Stomach (tissue), 8 donors: ENCODE measurements at regions not wholly inside any gene's neighbourhood (a gene's known extent, or its start where the extent isn't known, plus 50 kb on each side); places are given as distances from the start of the nearest gene placed in this dataset.

Source experiments
- DNase-seq, 2 donors: peaks; one replicate each; pipeline versions ENCODE4 v3.0.0 to v3.0.0-alpha.2; 2013 to 2019
- H3K27ac ChIP-seq, 5 donors: fragments of 200-600 bp in 4 of 5; sonication (generic) in 4 of 5; one replicate each; pipeline ENCODE4 v1.5.1; 2013 to 2019; ENCODE audit warnings: mild to moderate bottlenecking in 1 of 5, moderate library complexity in 1 of 5
- H3K27me3 ChIP-seq, 3 donors: fragments of 200-600 bp; sonication (generic); one replicate each; pipeline ENCODE4 v1.5.1; 2017 to 2019; ENCODE audit warnings: mixed run types in 1 of 3
- H3K36me3 ChIP-seq, 4 donors: fragments of 200-600 bp; sonication (generic); 1 replicate in 3 of 4; 2 replicates in 1 of 4; pipeline ENCODE4 v1.5.1; 2016 to 2019
- H3K4me1 ChIP-seq, 4 donors: fragments of 200-600 bp; sonication (generic); one replicate each; pipeline ENCODE4 v1.5.1; 2016 to 2019
- H3K4me3 ChIP-seq, 4 donors: fragments of 200-600 bp; sonication (generic) in 3 of 4; one replicate each; pipeline ENCODE4 v1.5.1; 2016 to 2019; ENCODE audit warnings: mild to moderate bottlenecking in 1 of 4
- H3K9me3 ChIP-seq, 4 donors: fragments of 200-600 bp; sonication (generic); one replicate each; pipeline ENCODE4 v1.5.1; 2016 to 2019
- EP300 ChIP-seq: sonication (generic); formaldehyde crosslinking; IDR thresholded peaks from one replicate; pipeline ENCODE4 v1.6.1; 2017; ENCODE audit warnings: antibody characterized with exemption
- POLR2A ChIP-seq, 4 donors: fragments of 450-650 bp; IDR thresholded peaks; one replicate each; pipeline ENCODE4 v1.6.1; 2016; ENCODE audit warnings: antibody characterized with exemption in 4 of 4, control low read depth in 2 of 4, mild to moderate bottlenecking in 1 of 4, moderate library complexity in 1 of 4
- POLR2AphosphoS5 ChIP-seq, 3 donors: sonication (generic); formaldehyde crosslinking; IDR thresholded peaks; one replicate each; pipeline ENCODE4 v1.6.1; 2016; ENCODE audit warnings: antibody characterized with exemption in 3 of 3
- WGBS, 5 donors: extraction: QIAGEN DNeasy Blood & Tissue Kit in 3 of 5; methylation state at CpG; one replicate each; pipeline versions ENCODE4 v1.1.5 to v1.1.7; 2013 to 2018; 5-methylcytosine and 5-hydroxymethylcytosine counted together
- intact Hi-C: fragments of 100-400 bp; cut with DNase I; formaldehyde crosslinking; loops from one replicate; pipeline ENCODE4 v1.15.1; 2023; ENCODE audit warnings: low total_unique reads
- TF ChIP-seq, protein P1 (sequence below), 7 experiments: fragments of 450-650 bp in 4 of 7; fragments of 200-600 bp in 3 of 7; sonication (generic) in 3 of 7; IDR thresholded peaks; one replicate each; pipeline ENCODE4 v1.5.1; 2016 to 2019; ENCODE audit warnings: antibody characterized with exemption in 7 of 7, control low read depth in 2 of 7, mild to moderate bottlenecking in 1 of 7
- donor health status: healthy with polysubstance abuse.
- donor health status: Bipolar disorder and iron deficiency.
- donor health status: healthy.

DNA sequence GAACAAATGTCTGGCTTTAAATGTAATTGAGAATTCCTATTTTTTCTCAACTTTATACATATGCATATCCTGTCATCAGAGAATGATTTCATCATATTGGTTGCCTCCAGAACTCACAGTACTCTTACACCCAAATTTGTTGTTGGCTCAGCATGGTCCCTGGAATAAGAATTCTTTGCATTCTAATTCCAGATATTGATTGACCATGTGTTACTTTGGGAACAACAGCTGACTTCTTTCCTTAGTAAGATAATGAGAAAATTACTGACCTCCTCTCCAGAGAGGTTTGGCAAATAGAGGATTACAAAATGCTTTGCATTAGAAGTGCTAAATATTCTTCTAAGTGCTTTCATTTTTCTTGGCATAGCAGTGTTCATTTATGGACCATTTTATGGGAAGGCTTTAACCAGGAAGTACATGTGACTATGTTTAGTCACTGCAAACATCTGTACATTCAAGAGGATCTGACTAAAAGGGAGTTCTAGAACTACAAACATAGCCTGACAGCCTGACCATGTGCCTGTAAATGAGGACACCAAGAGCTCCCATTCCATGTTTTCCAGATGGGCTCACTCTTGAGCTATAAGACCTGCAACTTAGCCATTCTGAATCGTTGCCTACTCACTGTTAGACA lies 391.6 kb upstream of the DPPA4 start:
- H3K4me1 ChIP-seq, result no peaks in the 10 kb centered on the region
- no peak for DNase-seq
- no peak for TF ChIP-seq EP300
- TF ChIP-seq POLR2A (IDR thresholded peaks at IDR 0.05), result no peak
- TF ChIP-seq POLR2AphosphoS5 (IDR thresholded peaks at IDR 0.05), result no peak
- TF ChIP-seq, protein P1, sequence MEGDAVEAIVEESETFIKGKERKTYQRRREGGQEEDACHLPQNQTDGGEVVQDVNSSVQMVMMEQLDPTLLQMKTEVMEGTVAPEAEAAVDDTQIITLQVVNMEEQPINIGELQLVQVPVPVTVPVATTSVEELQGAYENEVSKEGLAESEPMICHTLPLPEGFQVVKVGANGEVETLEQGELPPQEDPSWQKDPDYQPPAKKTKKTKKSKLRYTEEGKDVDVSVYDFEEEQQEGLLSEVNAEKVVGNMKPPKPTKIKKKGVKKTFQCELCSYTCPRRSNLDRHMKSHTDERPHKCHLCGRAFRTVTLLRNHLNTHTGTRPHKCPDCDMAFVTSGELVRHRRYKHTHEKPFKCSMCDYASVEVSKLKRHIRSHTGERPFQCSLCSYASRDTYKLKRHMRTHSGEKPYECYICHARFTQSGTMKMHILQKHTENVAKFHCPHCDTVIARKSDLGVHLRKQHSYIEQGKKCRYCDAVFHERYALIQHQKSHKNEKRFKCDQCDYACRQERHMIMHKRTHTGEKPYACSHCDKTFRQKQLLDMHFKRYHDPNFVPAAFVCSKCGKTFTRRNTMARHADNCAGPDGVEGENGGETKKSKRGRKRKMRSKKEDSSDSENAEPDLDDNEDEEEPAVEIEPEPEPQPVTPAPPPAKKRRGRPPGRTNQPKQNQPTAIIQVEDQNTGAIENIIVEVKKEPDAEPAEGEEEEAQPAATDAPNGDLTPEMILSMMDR (IDR thresholded peaks at IDR 0.05), result no peak
- no peaks in the 10 kb centered on the region for H3K27me3 ChIP-seq
- H3K36me3 ChIP-seq, result no peaks in the 10 kb centered on the region
- 81 to 94% (median 83%) methylated on average over 1 of the region's 1 CpG for WGBS, 5 donors
- intact Hi-C loops, result no loop called here
- H3K4me3 ChIP-seq, result no peak overlapping the region
- H3K27ac ChIP-seq, result no peak overlapping the region
- peaks cover 0 to 7% (median 0%) of the 10 kb centered on the region in 4 donors for H3K9me3 ChIP-seq

DNA sequence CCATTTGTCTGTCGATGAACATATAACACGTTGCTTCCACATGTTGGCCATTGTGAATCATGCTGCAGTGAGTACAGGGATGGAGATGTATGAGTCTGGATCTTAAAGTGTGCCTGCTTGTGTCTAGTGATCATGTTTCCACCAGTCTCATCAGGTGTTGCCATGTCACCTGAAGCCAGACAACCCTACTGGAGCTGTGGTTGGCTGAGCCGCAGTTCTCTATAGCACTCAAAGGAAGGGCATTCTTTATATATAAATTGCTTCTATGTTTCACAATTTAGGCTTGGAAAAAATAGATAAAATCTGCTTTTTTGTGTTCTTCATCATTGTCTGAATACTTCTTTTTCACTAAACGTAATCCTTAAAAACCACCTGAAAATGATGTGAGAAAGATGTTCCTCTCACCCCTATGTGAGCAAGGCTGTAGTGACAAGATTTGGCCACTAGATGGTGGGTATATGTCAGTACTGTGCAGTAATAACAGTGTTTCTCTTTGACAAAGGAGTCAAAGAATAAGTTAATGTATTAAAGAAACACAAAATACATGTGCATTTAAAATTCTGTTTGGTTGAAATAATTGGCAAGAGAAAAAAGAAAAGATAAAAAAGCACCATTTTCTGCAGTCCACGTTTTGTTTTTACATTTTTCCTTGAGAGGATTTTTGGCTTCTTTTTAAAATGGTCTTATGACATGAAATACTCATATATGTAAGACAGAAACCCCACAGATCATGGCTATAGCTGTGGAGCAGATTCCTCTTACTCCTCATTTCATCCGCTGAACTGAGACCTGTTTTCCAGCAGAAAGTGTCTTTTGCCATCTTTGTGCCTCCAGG lies 394.5 kb upstream of the DPPA4 start:
- no peaks in the 10 kb centered on the region for H3K36me3 ChIP-seq
- H3K27me3 ChIP-seq, result no peaks in the 10 kb centered on the region
- no peak overlapping the region for H3K27ac ChIP-seq
- 71 to 76% (median 72%) methylated on average over 6 of the region's 6 CpGs for WGBS, 5 donors
- no peak overlapping the region for H3K4me3 ChIP-seq
- DNase-seq, result peak; percentile 53 to 82
- peaks cover 0 to 4% (median under 1%) of the 10 kb centered on the region in 4 donors for H3K9me3 ChIP-seq
- TF ChIP-seq, protein P1 (IDR thresholded peaks at IDR 0.05), result peak in 5 of 7 experiments; percentile 81 to 94 (median 90)
- no peak for TF ChIP-seq POLR2AphosphoS5 (IDR thresholded peaks at IDR 0.05)
- H3K4me1 ChIP-seq, result no peaks in the 10 kb centered on the region
- intact Hi-C loops, result no loop called here

DNA sequence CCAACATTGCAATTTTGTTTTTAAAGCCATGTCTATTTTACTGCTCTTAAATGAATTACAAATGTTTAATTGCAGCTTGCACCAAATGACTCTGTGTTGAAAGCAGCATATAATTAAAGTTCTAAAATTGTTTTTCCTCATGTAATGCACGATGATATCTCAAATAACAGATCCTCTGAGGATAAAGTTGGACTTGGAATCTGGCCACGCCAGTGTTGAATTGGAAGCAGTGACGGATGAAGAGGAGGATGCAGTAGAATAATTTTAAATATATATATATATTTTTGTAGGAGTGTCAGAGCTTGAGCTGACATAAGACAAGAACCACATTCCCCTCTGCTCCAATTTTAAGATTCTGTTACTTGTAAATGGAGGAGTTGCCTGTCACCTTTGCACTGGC lies 406.6 kb upstream of the DPPA4 start:
- no peaks in the 10 kb centered on the region for H3K9me3 ChIP-seq
- peak in 1 of 2 donors; percentile 8 for DNase-seq
- H3K4me3 ChIP-seq, result no peak overlapping the region
- no peaks in the 10 kb centered on the region for H3K27me3 ChIP-seq
- no peaks in the 10 kb centered on the region for H3K4me1 ChIP-seq
- H3K27ac ChIP-seq, result no peak overlapping the region
- 57 to 66% (median 63%) methylated on average over 3 of the region's 3 CpGs for WGBS, 5 donors
- TF ChIP-seq, protein P1 (IDR thresholded peaks at IDR 0.05), result no peak
- no peak for TF ChIP-seq POLR2A (IDR thresholded peaks at IDR 0.05)
- TF ChIP-seq EP300, result no peak
- no peak for TF ChIP-seq POLR2AphosphoS5 (IDR thresholded peaks at IDR 0.05)
- intact Hi-C loops, result no loop called here
- no peaks in the 10 kb centered on the region for H3K36me3 ChIP-seq

DNA sequence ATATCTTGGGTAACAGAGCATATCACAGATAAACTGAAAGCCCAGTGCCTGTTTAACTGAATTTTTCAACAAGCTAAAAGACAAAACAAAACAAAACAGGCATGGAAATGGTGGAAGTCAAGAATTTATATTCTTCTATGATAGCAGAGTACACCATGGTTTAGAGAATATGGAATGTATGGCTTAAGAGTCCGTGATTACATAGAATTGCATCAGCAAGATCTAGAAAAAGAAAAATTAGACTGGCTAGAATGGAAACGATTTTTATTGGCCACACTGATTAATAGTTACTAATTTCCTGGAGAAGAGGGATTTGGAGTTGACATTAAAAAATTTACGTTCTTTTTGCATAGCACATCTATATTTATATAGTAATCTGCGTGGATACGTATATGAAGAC lies 435.2 kb upstream of the DPPA4 start:
- Histone ChIP-seq H3K36me3 (no peaks in the 10 kb centered on the region), H3K9me3 (peaks cover 0 to 5% (median 0%) of the 10 kb centered on the region in 4 donors), H3K4me1 (no peaks in the 10 kb centered on the region), H3K27ac (no peak overlapping the region), H3K4me3 (no peak overlapping the region), H3K27me3 (no peaks in the 10 kb centered on the region)
- TF ChIP-seq, protein P1 (IDR thresholded peaks at IDR 0.05), result no peak
- TF ChIP-seq EP300, result no peak
- no peak for TF ChIP-seq POLR2A (IDR thresholded peaks at IDR 0.05)
- TF ChIP-seq POLR2AphosphoS5 (IDR thresholded peaks at IDR 0.05), result no peak
- intact Hi-C loops, result no loop called here
- WGBS, 5 donors, result 74 to 88% (median 86%) methylated on average over 5 of the region's 5 CpGs
- no peak for DNase-seq
